ENCODE measurements at regions not wholly inside any gene's neighbourhood (a gene's known extent, or its start where the extent isn't known, plus 50 kb on each side); places are given as distances from the start of the nearest gene placed in this dataset.

GRCh38 chr11:70736937-70737640 lies 338.8 kb downstream of the CTTN start:
- DNase-seq (ENCODE audit: low spot score) = peak; percentile 76
- Mint-ChIP-seq H3K9me3 (ENCODE audit: low read depth) (no peaks in the 10 kb centered on the region), H3K4me1 (ENCODE audit: low read depth) (no peaks in the 10 kb centered on the region), H3K36me3 (ENCODE audit: low read depth) (no peaks in the 10 kb centered on the region), H3K27me3 (ENCODE audit: low read depth) (peaks cover 21% of the 10 kb centered on the region), H3K27ac (ENCODE audit: unreplicated experiment) (no peak overlapping the region), H3K4me3 (ENCODE audit: unreplicated experiment) (no peak overlapping the region)
- no peak for TF ChIP-seq CTCF (IDR thresholded peaks at IDR 0.05)

- DNase-seq (ENCODE audit: low spot score) = peak; percentile 81
- Mint-ChIP-seq H3K27ac (ENCODE audit: unreplicated experiment) (no peak overlapping the region), H3K4me3 (ENCODE audit: unreplicated experiment) (no peak overlapping the region), H3K27me3 (ENCODE audit: low read depth) (peaks cover 26% of the 10 kb centered on the region), H3K9me3 (ENCODE audit: low read depth) (no peaks in the 10 kb centered on the region), H3K36me3 (ENCODE audit: low read depth) (no peaks in the 10 kb centered on the region), H3K4me1 (ENCODE audit: low read depth) (no peaks in the 10 kb centered on the region)
- TF ChIP-seq CTCF (IDR thresholded peaks at IDR 0.05) = no peak
These were observed 339.7 kb downstream of the CTTN start for GRCh38 chr11:70737816-70738630.

- H3K4me1 Mint-ChIP-seq (ENCODE audit: low read depth) = no peaks in the 10 kb centered on the region
- no peaks in the 10 kb centered on the region for H3K36me3 Mint-ChIP-seq (ENCODE audit: low read depth)
- DNase-seq (ENCODE audit: low spot score) = peak; percentile 88
- no peaks in the 10 kb centered on the region for H3K9me3 Mint-ChIP-seq (ENCODE audit: low read depth)
- peaks cover 32% of the 10 kb centered on the region for H3K27me3 Mint-ChIP-seq (ENCODE audit: low read depth)
- no peak overlapping the region for H3K4me3 Mint-ChIP-seq (ENCODE audit: unreplicated experiment)
- TF ChIP-seq CTCF (IDR thresholded peaks at IDR 0.05) = no peak
- H3K27ac Mint-ChIP-seq (ENCODE audit: unreplicated experiment) = no peak overlapping the region
These were observed 340.3 kb downstream of the CTTN start for GRCh38 chr11:70738661-70739060.

GRCh38 chr11:70739091-70739490 lies 340.8 kb downstream of the CTTN start:
- TF ChIP-seq CTCF (IDR thresholded peaks at IDR 0.05) = no peak
- H3K9me3 Mint-ChIP-seq (ENCODE audit: low read depth) = no peaks in the 10 kb centered on the region
- no peaks in the 10 kb centered on the region for H3K36me3 Mint-ChIP-seq (ENCODE audit: low read depth)
- H3K27me3 Mint-ChIP-seq (ENCODE audit: low read depth) = peaks cover 34% of the 10 kb centered on the region
- H3K4me3 Mint-ChIP-seq (ENCODE audit: unreplicated experiment) = no peak overlapping the region
- no peak overlapping the region for H3K27ac Mint-ChIP-seq (ENCODE audit: unreplicated experiment)
- H3K4me1 Mint-ChIP-seq (ENCODE audit: low read depth) = no peaks in the 10 kb centered on the region
- peak; percentile 65 for DNase-seq (ENCODE audit: low spot score)

GRCh38 chr11:70739811-70740487 lies 341.6 kb downstream of the CTTN start:
- H3K9me3 Mint-ChIP-seq (ENCODE audit: low read depth) = no peaks in the 10 kb centered on the region
- H3K27ac Mint-ChIP-seq (ENCODE audit: unreplicated experiment) = no peak overlapping the region
- H3K4me1 Mint-ChIP-seq (ENCODE audit: low read depth) = no peaks in the 10 kb centered on the region
- peak; percentile 69 for DNase-seq (ENCODE audit: low spot score)
- H3K36me3 Mint-ChIP-seq (ENCODE audit: low read depth) = no peaks in the 10 kb centered on the region
- H3K27me3 Mint-ChIP-seq (ENCODE audit: low read depth) = peaks cover 34% of the 10 kb centered on the region
- TF ChIP-seq CTCF (IDR thresholded peaks at IDR 0.05) = peak; percentile 27
- H3K4me3 Mint-ChIP-seq (ENCODE audit: unreplicated experiment) = no peak overlapping the region

Data from chondrocyte (in vitro differentiated cells).